HG03139 (cell line): ENCODE measurements at regions not wholly inside any gene's neighbourhood (a gene's known extent, or its start where the extent isn't known, plus 50 kb on each side); places are given as distances from the start of the nearest gene placed in this dataset.
"Not testable (repeated sequence)": the region's sequence is repeated elsewhere in the genome, so short reads cannot be mapped to it uniquely, and the experiment has no call there.

ENCODE experiments used
- ATAC-seq: cut with Tn5 transposase; IDR thresholded peaks from one replicate; pipeline ENCODE4 v1.9.1; 2021; ENCODE audit not compliant: unreplicated experiment

- ATAC-seq = peak; percentile 99
Observed at GRCh38 chr3:75434913-75435793, 229.0 kb upstream of the FRG2C start.

- ATAC-seq = not testable (repeated sequence)
Observed at GRCh38 chr3:75435794-75436400, 228.2 kb upstream of the FRG2C start.

DNA sequence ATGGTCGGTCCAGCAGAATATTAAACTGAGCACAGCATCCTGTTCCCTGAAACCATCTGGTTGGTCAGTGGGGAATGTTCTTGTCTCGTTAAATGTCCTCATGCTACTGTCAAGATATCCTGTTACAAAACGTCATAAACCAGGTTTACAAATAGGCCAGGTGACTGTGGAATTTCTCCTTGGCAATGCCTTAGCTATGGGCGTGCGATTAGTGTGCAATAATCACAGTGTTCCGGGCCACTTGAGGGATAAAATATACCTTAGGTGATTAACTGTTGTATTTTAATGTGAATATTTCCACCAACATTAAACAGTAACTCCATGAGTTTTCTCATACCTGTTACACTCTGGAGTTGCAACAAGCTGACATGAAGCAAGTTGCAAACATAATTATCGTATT is 223.1 kb upstream of the FRG2C start:
- not testable (repeated sequence) for ATAC-seq

- ATAC-seq = not testable (repeated sequence)
Observed at GRCh38 chr3:75444634-75445033, 219.5 kb upstream of the FRG2C start.

GRCh38 chr3:75445234-75445633 is 218.9 kb upstream of the FRG2C start:
- not testable (repeated sequence) for ATAC-seq

- ATAC-seq = not testable (repeated sequence)
Observed at GRCh38 chr3:75446948-75447347, 217.2 kb upstream of the FRG2C start.

DNA sequence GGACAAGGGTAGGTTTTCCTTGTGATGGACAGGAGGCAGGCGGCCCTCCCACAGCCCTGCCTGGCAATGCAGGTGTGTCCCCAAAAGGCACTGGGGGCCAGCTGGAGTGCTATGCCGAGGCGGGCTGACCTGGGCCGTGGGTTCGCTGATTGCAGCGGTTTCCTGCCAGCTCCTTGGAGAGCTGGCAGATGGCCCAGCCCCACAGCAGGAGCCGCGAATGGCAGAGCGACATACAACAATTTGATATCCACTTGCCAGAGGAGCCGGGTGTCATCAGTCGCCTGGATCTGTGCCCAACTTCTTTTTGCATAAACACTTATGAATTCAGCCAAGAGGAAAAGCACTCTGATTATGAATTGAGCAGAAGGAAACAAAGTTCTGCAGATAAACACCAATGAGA is 210.8 kb upstream of the FRG2C start:
- not testable (repeated sequence) for ATAC-seq

DNA sequence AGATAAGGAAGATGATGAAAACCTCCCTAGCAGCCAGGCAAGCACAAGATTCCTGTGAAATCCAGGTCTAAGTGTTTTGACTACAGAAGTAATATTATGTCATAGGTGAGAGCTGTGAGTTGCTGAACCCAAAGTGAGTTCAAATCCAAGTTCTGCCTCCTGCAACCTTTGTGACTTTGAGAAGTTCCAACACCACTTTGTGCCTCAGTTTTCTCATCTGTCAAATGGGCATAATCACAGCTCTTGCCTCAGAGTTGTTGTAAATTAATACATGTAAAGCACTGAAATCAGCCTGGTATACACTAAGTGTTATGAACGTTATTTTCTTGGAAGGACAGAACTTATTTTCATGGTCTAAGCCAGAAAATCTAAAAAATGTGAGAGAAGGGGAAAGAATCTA is 210.3 kb upstream of the FRG2C start:
- ATAC-seq = not testable (repeated sequence)

- ATAC-seq = not testable (repeated sequence)
Observed at GRCh38 chr3:75474530-75474929, 189.6 kb upstream of the FRG2C start.

- ATAC-seq = not testable (repeated sequence)
Observed at GRCh38 chr3:75496600-75496999, 167.5 kb upstream of the FRG2C start.

DNA sequence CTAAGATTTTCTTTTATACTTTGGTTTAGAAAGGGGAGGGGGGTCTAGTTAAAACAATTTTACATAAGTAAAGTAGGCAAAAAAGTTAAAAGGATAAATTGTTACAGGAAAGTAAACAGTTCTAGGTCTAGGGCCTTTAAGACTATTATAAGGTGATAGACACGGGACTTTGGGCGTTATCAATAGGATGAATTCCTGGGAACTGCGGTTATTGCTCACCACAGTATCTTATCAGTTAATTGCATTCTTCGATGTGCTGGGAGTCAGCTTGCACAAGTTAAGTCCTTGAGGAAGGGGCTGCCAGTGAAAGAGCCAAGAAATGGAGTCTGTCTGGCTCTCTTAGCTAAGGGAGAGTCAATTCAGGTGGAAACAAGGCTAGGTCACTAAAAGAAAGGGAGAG is 163.8 kb upstream of the FRG2C start:
- not testable (repeated sequence) for ATAC-seq

- ATAC-seq = not testable (repeated sequence)
Observed at GRCh38 chr3:75502171-75502570, 162.0 kb upstream of the FRG2C start.

DNA sequence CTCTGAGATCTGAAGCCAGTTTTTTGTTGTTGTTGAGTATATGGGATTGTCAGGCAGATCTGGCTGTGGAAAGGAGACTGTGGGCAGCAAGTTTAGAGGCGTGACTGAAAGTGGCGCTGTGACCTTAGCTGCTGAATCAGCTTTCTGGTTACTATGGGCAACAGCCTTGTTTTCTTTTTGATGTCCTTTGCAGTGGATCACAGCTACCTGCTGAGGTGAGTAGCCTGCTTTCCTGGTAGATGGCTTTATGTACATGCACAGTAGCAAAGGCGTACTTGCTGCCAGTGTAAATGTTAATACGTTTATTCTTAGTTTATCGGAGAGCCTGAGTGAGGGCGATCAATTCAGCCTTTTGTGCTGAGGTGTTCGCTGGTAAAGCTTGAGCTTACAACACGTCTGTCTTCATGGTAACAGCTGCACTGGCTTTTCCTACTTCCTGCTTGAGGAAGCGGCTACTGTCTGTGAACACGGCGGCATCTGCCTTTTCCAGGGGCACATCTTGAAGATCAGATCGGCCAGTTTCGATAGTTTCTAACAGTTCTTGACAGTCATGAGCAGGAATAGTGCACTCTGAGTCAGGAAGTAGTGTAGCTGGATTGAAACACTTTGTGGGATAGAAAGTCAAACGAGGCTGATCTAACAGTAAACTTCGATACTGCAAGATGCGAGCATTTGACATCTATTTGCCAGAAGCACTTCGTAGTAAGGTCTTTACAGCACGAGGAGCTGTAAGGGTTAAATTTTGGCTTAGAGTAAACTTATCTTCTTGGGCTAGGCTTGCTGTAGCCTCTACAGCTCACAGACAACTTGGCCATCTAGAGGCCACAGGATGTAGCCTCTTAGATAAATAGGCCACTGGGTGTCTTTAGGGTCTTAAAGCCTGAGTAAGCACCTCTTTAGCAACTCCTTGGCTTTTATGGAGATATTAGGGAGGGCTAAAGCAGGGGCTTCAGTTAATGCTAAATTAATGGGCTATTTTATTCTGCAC is 161.1 kb upstream of the FRG2C start:
- ATAC-seq = not testable (repeated sequence)

DNA sequence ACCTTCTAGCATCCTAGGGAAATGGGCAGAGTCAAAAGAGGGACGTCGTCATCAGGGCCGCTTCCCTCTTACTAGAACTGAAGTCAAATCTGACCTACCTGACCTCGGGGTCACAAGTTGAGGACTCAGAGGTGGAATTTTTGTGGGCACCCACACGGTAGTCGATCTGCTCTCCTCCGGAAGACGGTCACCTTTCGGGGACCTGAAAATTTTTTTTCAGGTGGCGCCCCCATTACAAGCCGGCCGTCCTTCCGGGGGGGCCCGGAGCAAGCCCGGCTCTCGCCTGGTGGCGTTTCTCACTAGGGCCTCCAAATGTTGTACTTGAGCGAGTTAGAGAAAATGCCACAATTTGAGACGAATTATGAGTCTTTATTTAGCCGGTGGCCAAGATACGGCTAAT is 157.5 kb upstream of the FRG2C start:
- ATAC-seq = no peak

DNA sequence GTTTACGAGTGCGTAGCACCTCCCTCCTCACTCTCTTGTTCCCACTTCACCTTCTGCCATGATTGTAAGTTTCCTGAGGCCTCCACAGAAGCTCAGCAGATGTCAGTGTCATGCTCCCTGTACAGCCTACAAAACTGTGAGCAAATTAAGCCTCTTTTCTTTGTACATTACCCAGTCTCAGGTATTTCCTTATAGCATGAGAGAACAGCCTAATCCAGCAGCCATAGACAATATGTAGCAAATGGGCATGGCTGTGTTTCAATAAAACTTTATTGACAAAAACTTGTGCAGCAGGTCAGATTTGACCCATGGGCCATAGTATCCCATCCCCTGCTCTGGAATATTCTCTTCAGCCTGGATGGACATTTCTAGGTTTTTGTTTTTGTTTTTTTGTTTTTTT is 156.2 kb upstream of the FRG2C start:
- not testable (repeated sequence) for ATAC-seq

GRCh38 chr3:75527657-75528056 is 136.5 kb upstream of the FRG2C start:
- ATAC-seq = not testable (repeated sequence)

DNA sequence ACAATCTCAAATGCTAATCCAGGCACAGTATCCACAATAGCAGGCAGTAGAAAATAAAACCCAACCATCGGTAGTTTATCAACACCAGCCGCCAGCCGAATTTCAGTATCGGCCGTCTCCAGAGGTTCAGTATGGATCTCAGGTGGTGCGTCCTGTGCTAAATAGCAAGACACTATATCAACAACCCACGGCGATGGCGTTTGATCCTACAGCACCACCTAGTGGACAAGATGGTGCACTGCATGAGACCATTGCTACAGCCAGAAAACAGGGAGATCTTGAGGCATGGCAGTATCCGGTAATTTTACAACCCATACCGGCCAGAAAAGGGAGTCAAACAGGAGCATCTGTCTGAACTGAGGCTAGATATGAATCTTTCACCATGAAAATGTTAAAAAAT is 112.0 kb upstream of the FRG2C start:
- not testable (repeated sequence) for ATAC-seq

DNA sequence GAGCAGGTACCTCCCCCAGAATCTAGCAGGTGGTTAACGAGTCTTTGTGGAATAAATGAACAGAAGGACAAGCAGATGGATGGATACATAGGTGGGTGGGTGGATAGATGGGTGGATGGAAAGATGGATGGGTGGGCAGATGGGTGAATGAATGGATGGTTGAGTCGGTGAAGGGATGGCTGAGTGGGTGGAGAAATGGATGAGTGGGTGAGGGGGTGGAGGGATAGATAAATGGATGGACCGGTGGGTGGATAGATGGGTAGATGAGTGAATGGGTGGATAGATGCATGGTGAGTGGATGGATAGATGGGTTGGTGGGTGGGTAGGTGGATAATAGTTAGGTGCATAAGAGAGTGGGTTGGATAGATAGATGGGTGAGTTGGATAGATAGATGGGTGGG is 99.7 kb upstream of the FRG2C start:
- ATAC-seq = not testable (repeated sequence)

- not testable (repeated sequence) for ATAC-seq
Observed at GRCh38 chr3:75572303-75572702, 91.8 kb upstream of the FRG2C start.

- not testable (repeated sequence) for ATAC-seq
Observed at GRCh38 chr3:75579091-75579490, 85.0 kb upstream of the FRG2C start.

- ATAC-seq = not testable (repeated sequence)
Observed at GRCh38 chr3:75579536-75579935, 84.6 kb upstream of the FRG2C start.
